ENCODE measurements at regions not wholly inside any gene's neighbourhood (a gene's known extent, or its start where the extent isn't known, plus 50 kb on each side); places are given as distances from the start of the nearest gene placed in this dataset.

- Histone ChIP-seq H3K9me3 (no peaks in the 10 kb centered on the region), H3K36me3 (no peaks in the 10 kb centered on the region), H3K27ac (no peak overlapping the region), H3K4me1 (no peaks in the 10 kb centered on the region), H3K27me3 (no peaks in the 10 kb centered on the region), H3K4me3 (no peak overlapping the region)
- DNase-seq (no peak), ATAC-seq (no peak)
- TF ChIP-seq CTCF (IDR thresholded peaks at IDR 0.05): no peak
- no peak for TF ChIP-seq POLR2A (IDR thresholded peaks at IDR 0.05)
- 88 to 96% (median 93%) methylated on average over 1 of the region's 1 CpG for WGBS, 4 donors
- intact Hi-C loops (cut with DNase I): no loop called here
Observed at GRCh38 chr7:85310301-85310700, 123.4 kb upstream of the SEMA3D start.

- Histone ChIP-seq H3K27me3 (no peaks in the 10 kb centered on the region), H3K4me3 (no peak overlapping the region), H3K4me1 (no peaks in the 10 kb centered on the region), H3K9me3 (no peaks in the 10 kb centered on the region), H3K36me3 (no peaks in the 10 kb centered on the region), H3K27ac (no peak overlapping the region)
- TF ChIP-seq POLR2A (IDR thresholded peaks at IDR 0.05): no peak
- TF ChIP-seq CTCF (IDR thresholded peaks at IDR 0.05): no peak
- ATAC-seq: no peak
- no peak for DNase-seq
- intact Hi-C loops (cut with DNase I): no loop called here
- WGBS, 4 donors: 34 to 63% (median 48%) methylated on average over 2 of the region's 2 CpGs
Observed at GRCh38 chr7:85306115-85306514, 119.3 kb upstream of the SEMA3D start.

GRCh38 chr7:85294176-85294575 is 107.3 kb upstream of the SEMA3D start:
- H3K9me3 ChIP-seq: peaks cover 0 to 4% (median 0%) of the 10 kb centered on the region in 12 donors
- no peaks in the 10 kb centered on the region for H3K27me3 ChIP-seq
- H3K4me1 ChIP-seq: no peaks in the 10 kb centered on the region
- no peak for TF ChIP-seq POLR2A (IDR thresholded peaks at IDR 0.05)
- no peak for TF ChIP-seq CTCF (IDR thresholded peaks at IDR 0.05)
- H3K27ac ChIP-seq: no peak overlapping the region
- intact Hi-C loops (cut with DNase I): no loop called here
- DNase-seq: no peak
- no peaks in the 10 kb centered on the region for H3K36me3 ChIP-seq
- ATAC-seq: no peak
- WGBS, 4 donors: 86 to 92% (median 88%) methylated on average over 3 of the region's 3 CpGs
- no peak overlapping the region for H3K4me3 ChIP-seq

GRCh38 chr7:85292908-85293576 is 106.2 kb upstream of the SEMA3D start:
- no peaks in the 10 kb centered on the region for H3K36me3 ChIP-seq
- intact Hi-C loops (cut with DNase I): no loop called here
- H3K9me3 ChIP-seq: peaks cover 0 to 3% (median 0%) of the 10 kb centered on the region in 12 donors
- H3K27me3 ChIP-seq: no peaks in the 10 kb centered on the region
- TF ChIP-seq CTCF (IDR thresholded peaks at IDR 0.05) (no peak), POLR2A (IDR thresholded peaks at IDR 0.05) (no peak)
- H3K4me3 ChIP-seq: no peak overlapping the region
- no peak overlapping the region for H3K27ac ChIP-seq
- DNase-seq: no peak
- no peak for ATAC-seq
- H3K4me1 ChIP-seq: no peaks in the 10 kb centered on the region

Data from heart left ventricle (tissue), 16 donors.